H9 (cell line): ENCODE measurements at regions not wholly inside any gene's neighbourhood (a gene's known extent, or its start where the extent isn't known, plus 50 kb on each side); places are given as distances from the start of the nearest gene placed in this dataset.

Experiments
- DNase-seq: peaks from one replicate; pipeline ENCODE4 v3.0.0-alpha.2; 2017
- H2AFZ ChIP-seq: one replicate; pipeline ENCODE4 v1.6.1; 2013; ENCODE audit warnings: mild to moderate bottlenecking, low read length, control low read depth, moderate library complexity
- H2AK5ac ChIP-seq: 2 replicates; pipeline ENCODE4 v1.6.1; 2013; ENCODE audit warnings: low read length, control low read depth, mixed read lengths; ENCODE audit not compliant: insufficient read length
- H2BK120ac ChIP-seq: one replicate; pipeline ENCODE4 v1.6.1; 2013; ENCODE audit warnings: low read depth, mild to moderate bottlenecking, low read length, control low read depth, inconsistent platforms; ENCODE audit not compliant: poor library complexity, severe bottlenecking
- H2BK12ac ChIP-seq: 2 replicates; pipeline ENCODE4 v1.6.1; 2013; ENCODE audit warnings: low read length, control low read depth, mixed read lengths, low read depth; ENCODE audit not compliant: insufficient read length
- H2BK15ac ChIP-seq: 2 replicates; pipeline ENCODE4 v1.6.1; 2013; ENCODE audit warnings: low read depth, low read length, control low read depth
- H2BK20ac ChIP-seq: one replicate; pipeline ENCODE4 v1.6.1; 2013; ENCODE audit warnings: low read depth, mild to moderate bottlenecking, low read length, control low read depth, inconsistent platforms; ENCODE audit not compliant: poor library complexity, severe bottlenecking
- H2BK5ac ChIP-seq: 2 replicates; pipeline ENCODE4 v1.6.1; 2013; ENCODE audit warnings: low read length, control low read depth, mixed read lengths; ENCODE audit not compliant: insufficient read length
- H3K14ac ChIP-seq: 2 replicates; pipeline ENCODE4 v1.6.1; 2013; ENCODE audit warnings: low read length, control low read depth; ENCODE audit not compliant: insufficient read depth
- H3K18ac ChIP-seq: 2 replicates; pipeline ENCODE4 v1.6.1; 2013; ENCODE audit warnings: low read depth, mild to moderate bottlenecking, mixed read lengths, low read length, control low read depth; ENCODE audit not compliant: insufficient read length
- H3K23ac ChIP-seq: 2 replicates; pipeline ENCODE4 v1.6.1; 2013; ENCODE audit warnings: low read length, control low read depth, mixed read lengths, low read depth; ENCODE audit not compliant: insufficient read length
- H3K23me2 ChIP-seq: 2 replicates; pipeline ENCODE4 v1.6.1; 2013; ENCODE audit warnings: low read depth, mild to moderate bottlenecking, mixed read lengths, low read length, control low read depth; ENCODE audit not compliant: insufficient read length, poor library complexity, severe bottlenecking
- H3K27ac ChIP-seq: 2 replicates; pipeline ENCODE4 v1.5.1; 2013; ENCODE audit warnings: low read length, control low read depth, mixed read lengths, low read depth; ENCODE audit not compliant: insufficient read length
- H3K27me3 ChIP-seq: 2 replicates; pipeline ENCODE4 v1.6.1; 2013; ENCODE audit warnings: low read length, control low read depth, inconsistent platforms; ENCODE audit not compliant: insufficient read depth
- H3K4ac ChIP-seq: 2 replicates; pipeline ENCODE4 v1.6.1; 2013; ENCODE audit warnings: low read depth, mild to moderate bottlenecking, control low read depth, inconsistent platforms, low read length, moderate library complexity
- H3K4me1 ChIP-seq: 2 replicates; pipeline ENCODE4 v1.6.1; 2013; ENCODE audit warnings: low read length, control low read depth, inconsistent platforms; ENCODE audit not compliant: insufficient read depth
- H3K4me2 ChIP-seq: 2 replicates; pipeline ENCODE4 v1.6.1; 2013; ENCODE audit warnings: low read length, control low read depth, mixed read lengths; ENCODE audit not compliant: insufficient read length, insufficient read depth
- H3K56ac ChIP-seq: 2 replicates; pipeline ENCODE4 v1.6.1; 2013; ENCODE audit warnings: low read depth, mild to moderate bottlenecking, mixed read lengths, low read length, control low read depth; ENCODE audit not compliant: insufficient read length
- H3K79me1 ChIP-seq: 2 replicates; pipeline ENCODE4 v1.6.1; 2013; ENCODE audit warnings: low read depth, mild to moderate bottlenecking, moderate library complexity, low read length, control low read depth, inconsistent platforms; ENCODE audit not compliant: insufficient read depth, poor library complexity, severe bottlenecking
- H3K79me2 ChIP-seq: 2 replicates; pipeline ENCODE4 v1.6.1; 2013; ENCODE audit warnings: low read length, control low read depth, inconsistent platforms; ENCODE audit not compliant: insufficient read depth
- H3K9ac ChIP-seq: 2 replicates; pipeline ENCODE4 v1.6.1; 2013; ENCODE audit warnings: low read length, control low read depth, mixed read lengths; ENCODE audit not compliant: insufficient read length; ENCODE audit errors: extremely low read depth
- H3K9me3 ChIP-seq: one replicate; pipeline ENCODE4 v1.6.1; 2013; ENCODE audit warnings: low read depth, low read length, inconsistent platforms; ENCODE audit not compliant: control insufficient read depth
- H3T11ph ChIP-seq: one replicate; pipeline ENCODE4 v1.6.1; 2013; ENCODE audit warnings: mild to moderate bottlenecking, low read length, control low read depth, inconsistent platforms
- H4K20me1 ChIP-seq: one replicate; pipeline ENCODE4 v1.6.1; 2013; ENCODE audit not compliant: control insufficient read depth, insufficient read length, insufficient read depth
- H4K5ac ChIP-seq: 2 replicates; pipeline ENCODE4 v1.6.1; 2013; ENCODE audit warnings: low read depth, mild to moderate bottlenecking, mixed read lengths, low read length, control low read depth; ENCODE audit not compliant: insufficient read length
- H4K8ac ChIP-seq: replicated peaks from 2 replicates; pipeline ENCODE4 v1.6.1; 2013; ENCODE audit warnings: low read length, control low read depth, mixed read lengths, low read depth; ENCODE audit not compliant: insufficient read length
- H4K91ac ChIP-seq: 2 replicates; pipeline ENCODE4 v1.6.1; 2013; ENCODE audit warnings: low read depth, mild to moderate bottlenecking, moderate library complexity, mixed read lengths, low read length, control low read depth; ENCODE audit not compliant: insufficient read length
- H3K27ac Mint-ChIP-seq, 3 experiments: 2 replicates in 2 of 3; 3 replicates in 1 of 3; pipeline ENCODE4 v1.8.0; 2020 to 2021; ENCODE audit warnings: mixed read lengths in 3 of 3, mild to moderate bottlenecking in 1 of 3, moderate library complexity in 1 of 3
- H3K27me3 Mint-ChIP-seq: 2 replicates; pipeline ENCODE4 v1.8.0; 2021; ENCODE audit warnings: low read depth, mild to moderate bottlenecking, moderate library complexity, mixed read lengths
- H3K36me3 Mint-ChIP-seq, 3 experiments: 2 replicates in 2 of 3; 3 replicates in 1 of 3; pipeline ENCODE4 v1.8.0; 2020 to 2021; ENCODE audit warnings: low read depth in 3 of 3, mixed read lengths in 3 of 3; ENCODE audit not compliant: insufficient read depth in 1 of 3
- H3K4me1 Mint-ChIP-seq, 2 experiments: 2 replicates each; pipeline ENCODE4 v1.8.0; 2020; ENCODE audit warnings: mixed read lengths in 2 of 2
- H3K4me3 Mint-ChIP-seq, 2 experiments: 2 replicates in 1 of 2; 3 replicates in 1 of 2; pipeline ENCODE4 v1.8.0; 2020 to 2021; ENCODE audit warnings: mild to moderate bottlenecking in 2 of 2, mixed read lengths in 2 of 2, moderate library complexity in 1 of 2
- H3K9me3 Mint-ChIP-seq, 2 experiments: 2 replicates in 1 of 2; 3 replicates in 1 of 2; pipeline ENCODE4 v1.8.0; 2020; ENCODE audit warnings: mild to moderate bottlenecking in 2 of 2, mixed read lengths in 2 of 2, moderate library complexity in 1 of 2
- CTCF ChIP-seq: fragments of 200-600 bp; sonication (generic); conservative IDR thresholded peaks from 3 replicates; pipeline ENCODE4 v1.8.0; 2021; ENCODE audit warnings: antibody characterized with exemption, mild to moderate bottlenecking
- WGBS: extraction: QIAGEN DNeasy Blood & Tissue Kit; methylation state at CpG from one replicate; pipeline ENCODE4 v1.1.7; 2013; ENCODE audit warnings: missing lambda C conversion rate, low lambda C conversion rate, mixed read lengths; ENCODE audit not compliant: insufficient read length; ENCODE audit errors: extremely low coverage; 5-methylcytosine and 5-hydroxymethylcytosine counted together

GRCh38 chr22:47484960-47485569 is 722.6 kb downstream of the TBC1D22A start:
- no peak overlapping the region for H3K27ac ChIP-seq

More at GRCh38 chr22:47484960-47485569, 722.6 kb downstream of the TBC1D22A start:
- Histone ChIP-seq H3K23me2 (no peaks in the 10 kb centered on the region), H3K4ac (no peak overlapping the region), H2AFZ (no peak overlapping the region), H4K8ac (no peak overlapping the region), H3K9me3 (peaks cover 66% of the 10 kb centered on the region), H3K9ac (no peak overlapping the region), H3K18ac (no peak overlapping the region), H2BK12ac (no peak overlapping the region), H3K23ac (no peak overlapping the region), H4K20me1 (no peaks in the 10 kb centered on the region), H3T11ph (no peak overlapping the region), H3K4me2 (no peak overlapping the region), H3K56ac (no peak overlapping the region), H2AK5ac (no peak overlapping the region), H2BK20ac (no peak overlapping the region), H3K4me1 (no peaks in the 10 kb centered on the region), H2BK15ac (no peak overlapping the region), H3K14ac (no peak overlapping the region), H3K27me3 (no peaks in the 10 kb centered on the region), H4K91ac (no peak overlapping the region), H3K79me1 (no peaks in the 10 kb centered on the region), H2BK5ac (no peak overlapping the region), H3K79me2 (no peaks in the 10 kb centered on the region), H4K5ac (no peak overlapping the region), H2BK120ac (no peak overlapping the region)
- Mint-ChIP-seq H3K27me3 (peaks cover 2% of the 10 kb centered on the region; the same call in 1 of the 2 replicates), H3K9me3 (peaks cover 76 to 89% of the 10 kb centered on the region in 2 experiments), H3K27ac (no peak overlapping the region), H3K4me3 (no peak overlapping the region), H3K4me1 (no peaks in the 10 kb centered on the region), H3K36me3 (peaks cover 2 to 32% (median 16%) of the 10 kb centered on the region in 3 experiments; a peak in 5 of 7 replicates)
- no peak for DNase-seq
- WGBS = no CpG with 5 or more reads among the region's 4 CpGs
- TF ChIP-seq CTCF = no peak
